Activated CD4-positive, alpha-beta T cell treated with anti-CD3 and anti-CD28 coated beads, Interleukin-2, amount 10 ng/mL, durations not matched to agents 7 days and 5 days (primary cell): ENCODE measurements at regions not wholly inside any gene's neighbourhood (a gene's known extent, or its start where the extent isn't known, plus 50 kb on each side); places are given as distances from the start of the nearest gene placed in this dataset.
A peak's percentile ranks its signal among the peaks of the same experiment; 100 is the strongest.

Source experiments
- CTCF ChIA-PET: fragments of 350-600 bp; sonication (Branson Sonifier 250); formaldehyde crosslinking; loops from one replicate; lab custom pipeline; 2021; ENCODE audit warnings: antibody characterized with exemption; lab: Charles Lee
- POLR2A ChIA-PET: fragments of 350-600 bp; sonication (Branson Sonifier 250); formaldehyde crosslinking; loops from one replicate; lab custom pipeline; 2021; ENCODE audit warnings: antibody characterized with exemption; lab: Charles Lee
- DNase-seq: peaks from one replicate; pipeline ENCODE4 v3.0.0-alpha.2; 2020
- H3K27ac Mint-ChIP-seq: one replicate; pipeline ENCODE4 v1.8.0; 2021; ENCODE audit warnings: mild to moderate bottlenecking, moderate library complexity, mixed read lengths
- H3K27me3 Mint-ChIP-seq: one replicate; pipeline ENCODE4 v1.8.0; 2021; ENCODE audit warnings: mixed read lengths
- H3K36me3 Mint-ChIP-seq: one replicate; pipeline ENCODE4 v1.8.0; 2021; ENCODE audit warnings: low read depth, mixed read lengths
- H3K4me1 Mint-ChIP-seq: one replicate; pipeline ENCODE4 v1.8.0; 2021; ENCODE audit warnings: mixed read lengths
- H3K4me3 Mint-ChIP-seq: one replicate; pipeline ENCODE4 v1.8.0; 2021; ENCODE audit warnings: mild to moderate bottlenecking, moderate library complexity, mixed read lengths
- H3K9me3 Mint-ChIP-seq: one replicate; pipeline ENCODE4 v1.8.0; 2021; ENCODE audit warnings: mixed read lengths

DNA sequence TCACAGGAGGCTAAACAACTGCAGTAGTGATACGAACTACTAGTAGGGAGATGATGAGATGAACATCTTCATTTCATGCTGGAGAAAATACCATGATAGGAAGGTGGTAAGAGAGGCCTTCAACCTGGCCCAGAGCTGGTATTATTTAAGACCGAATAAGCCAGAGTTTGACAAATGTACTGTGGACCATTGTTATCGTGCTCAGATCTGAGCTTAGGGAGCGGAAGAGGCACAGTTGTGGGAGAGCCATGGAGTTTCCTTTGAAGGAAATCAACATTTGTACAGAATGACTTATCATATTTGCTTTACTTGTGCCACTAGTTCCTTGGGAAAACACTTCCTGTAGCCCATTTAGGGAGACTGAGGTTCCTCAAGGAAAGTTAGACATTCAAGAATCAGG lies 260.6 kb upstream of the TNP1 start:
- ChIA-PET CTCF (no interaction called here), POLR2A (no interaction called here)
- Mint-ChIP-seq H3K27ac (no peak overlapping the region), H3K27me3 (peaks cover 17% of the 10 kb centered on the region), H3K36me3 (no peaks in the 10 kb centered on the region), H3K9me3 (no peaks in the 10 kb centered on the region), H3K4me3 (no peak overlapping the region), H3K4me1 (peaks cover 5% of the 10 kb centered on the region)
- no peak for DNase-seq

GRCh38 chr2:217118559-217119284 lies 258.9 kb upstream of the TNP1 start:
- POLR2A ChIA-PET = no interaction called here

GRCh38 chr2:217117523-217117922 lies 257.7 kb upstream of the TNP1 start:
- Mint-ChIP-seq H3K4me1 (peaks cover 5% of the 10 kb centered on the region), H3K27me3 (peaks cover 16% of the 10 kb centered on the region), H3K9me3 (no peaks in the 10 kb centered on the region), H3K36me3 (no peaks in the 10 kb centered on the region), H3K4me3 (no peak overlapping the region), H3K27ac (no peak overlapping the region)
- POLR2A ChIA-PET = no interaction called here
- CTCF ChIA-PET = no interaction called here
- DNase-seq = no peak

More at GRCh38 chr2:217118559-217119284, 258.9 kb upstream of the TNP1 start:
- H3K4me1 Mint-ChIP-seq = peaks cover 5% of the 10 kb centered on the region
- DNase-seq = no peak
- H3K4me3 Mint-ChIP-seq = no peak overlapping the region
- H3K27me3 Mint-ChIP-seq = peaks cover 14% of the 10 kb centered on the region
- H3K36me3 Mint-ChIP-seq = no peaks in the 10 kb centered on the region
- no peak overlapping the region for H3K27ac Mint-ChIP-seq
- CTCF ChIA-PET = no interaction called here
- no peaks in the 10 kb centered on the region for H3K9me3 Mint-ChIP-seq

GRCh38 chr2:217116610-217117009 lies 256.7 kb upstream of the TNP1 start:
- no peak overlapping the region for H3K4me3 Mint-ChIP-seq
- no peaks in the 10 kb centered on the region for H3K36me3 Mint-ChIP-seq
- ChIA-PET CTCF (interaction anchor here (0.6 to 1.5 kb wide), 2 partner anchors 11 to 51 kb away, joined by 3 to 7 read pairs; no protein-coding TSS in a partner anchor), POLR2A (no interaction called here)
- no peak for DNase-seq
- peaks cover 21% of the 10 kb centered on the region for H3K27me3 Mint-ChIP-seq
- peaks cover 5% of the 10 kb centered on the region for H3K4me1 Mint-ChIP-seq
- no peak overlapping the region for H3K27ac Mint-ChIP-seq
- no peaks in the 10 kb centered on the region for H3K9me3 Mint-ChIP-seq

- ChIA-PET POLR2A (no interaction called here), CTCF (no interaction called here)
- Mint-ChIP-seq H3K4me1 (peaks cover 5% of the 10 kb centered on the region), H3K27ac (no peak overlapping the region), H3K4me3 (no peak overlapping the region), H3K27me3 (peaks cover 27% of the 10 kb centered on the region), H3K9me3 (no peaks in the 10 kb centered on the region), H3K36me3 (no peaks in the 10 kb centered on the region)
- DNase-seq = no peak
These were observed 254.3 kb upstream of the TNP1 start for GRCh38 chr2:217114117-217114516.

- Mint-ChIP-seq H3K36me3 (no peaks in the 10 kb centered on the region), H3K9me3 (no peaks in the 10 kb centered on the region), H3K27ac (no peak overlapping the region), H3K4me3 (no peak overlapping the region), H3K4me1 (peaks cover 5% of the 10 kb centered on the region), H3K27me3 (peaks cover 24% of the 10 kb centered on the region)
- DNase-seq = no peak
- POLR2A ChIA-PET = no interaction called here
- CTCF ChIA-PET = no interaction called here
These were observed 253.6 kb upstream of the TNP1 start for GRCh38 chr2:217113491-217113890.

- H3K4me1 Mint-ChIP-seq = peaks cover 10% of the 10 kb centered on the region
- peaks cover 17% of the 10 kb centered on the region for H3K27me3 Mint-ChIP-seq
- CTCF ChIA-PET = no interaction called here
- no peak overlapping the region for H3K4me3 Mint-ChIP-seq
- H3K9me3 Mint-ChIP-seq = no peaks in the 10 kb centered on the region
- POLR2A ChIA-PET = no interaction called here
- no peak overlapping the region for H3K27ac Mint-ChIP-seq
- no peak for DNase-seq
- no peaks in the 10 kb centered on the region for H3K36me3 Mint-ChIP-seq
These were observed 250.7 kb upstream of the TNP1 start for GRCh38 chr2:217110550-217110949.

GRCh38 chr2:217108575-217109027 lies 248.7 kb upstream of the TNP1 start:
- no peaks in the 10 kb centered on the region for H3K9me3 Mint-ChIP-seq
- H3K4me3 Mint-ChIP-seq = no peak overlapping the region
- POLR2A ChIA-PET = no interaction called here
- no peaks in the 10 kb centered on the region for H3K36me3 Mint-ChIP-seq
- peaks cover 20% of the 10 kb centered on the region for H3K4me1 Mint-ChIP-seq
- no peak for DNase-seq
- no peak overlapping the region for H3K27ac Mint-ChIP-seq
- H3K27me3 Mint-ChIP-seq = peaks cover 15% of the 10 kb centered on the region
- CTCF ChIA-PET = no interaction called here

DNA sequence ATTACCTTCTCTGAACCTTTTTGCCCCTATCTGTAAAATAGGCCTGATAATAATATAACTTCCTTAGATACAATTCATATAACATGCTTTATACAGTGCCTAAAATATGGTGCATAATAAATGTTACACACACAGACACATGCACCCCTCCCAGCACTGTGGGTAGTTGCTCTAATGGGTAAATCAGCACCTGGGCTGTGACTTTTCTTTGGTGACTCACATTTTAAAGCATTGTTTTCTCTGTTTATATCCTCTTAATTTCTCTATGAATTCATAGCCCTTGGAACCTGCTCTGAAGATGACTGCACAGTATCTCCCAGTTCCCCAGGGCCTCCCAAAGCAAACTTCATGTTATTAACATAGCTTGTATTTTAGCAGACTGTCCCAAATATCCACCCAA lies 248.2 kb upstream of the TNP1 start:
- Mint-ChIP-seq H3K36me3 (no peaks in the 10 kb centered on the region), H3K9me3 (no peaks in the 10 kb centered on the region), H3K27ac (no peak overlapping the region), H3K4me1 (peaks cover 20% of the 10 kb centered on the region), H3K27me3 (peaks cover 12% of the 10 kb centered on the region), H3K4me3 (no peak overlapping the region)
- ChIA-PET POLR2A (no interaction called here), CTCF (no interaction called here)
- DNase-seq = no peak

GRCh38 chr2:217107480-217107879 lies 247.6 kb upstream of the TNP1 start:
- ChIA-PET POLR2A (no interaction called here), CTCF (interaction anchor here (0.5 to 0.7 kb wide), 2 partner anchors 20 to 148 kb away, joined by 3 to 4 read pairs; no protein-coding TSS in a partner anchor)
- no peak for DNase-seq
- H3K4me3 Mint-ChIP-seq = no peak overlapping the region
- no peaks in the 10 kb centered on the region for H3K9me3 Mint-ChIP-seq
- H3K27ac Mint-ChIP-seq = no peak overlapping the region
- peaks cover 11% of the 10 kb centered on the region for H3K27me3 Mint-ChIP-seq
- H3K36me3 Mint-ChIP-seq = no peaks in the 10 kb centered on the region
- H3K4me1 Mint-ChIP-seq = peaks cover 20% of the 10 kb centered on the region

- ChIA-PET CTCF (no interaction called here), POLR2A (no interaction called here)
- Mint-ChIP-seq H3K4me1 (peaks cover 20% of the 10 kb centered on the region), H3K4me3 (no peak overlapping the region), H3K27ac (no peak overlapping the region), H3K27me3 (peaks cover 10% of the 10 kb centered on the region), H3K9me3 (no peaks in the 10 kb centered on the region), H3K36me3 (no peaks in the 10 kb centered on the region)
- DNase-seq = no peak
These were observed 246.8 kb upstream of the TNP1 start for GRCh38 chr2:217106650-217107014.

DNA sequence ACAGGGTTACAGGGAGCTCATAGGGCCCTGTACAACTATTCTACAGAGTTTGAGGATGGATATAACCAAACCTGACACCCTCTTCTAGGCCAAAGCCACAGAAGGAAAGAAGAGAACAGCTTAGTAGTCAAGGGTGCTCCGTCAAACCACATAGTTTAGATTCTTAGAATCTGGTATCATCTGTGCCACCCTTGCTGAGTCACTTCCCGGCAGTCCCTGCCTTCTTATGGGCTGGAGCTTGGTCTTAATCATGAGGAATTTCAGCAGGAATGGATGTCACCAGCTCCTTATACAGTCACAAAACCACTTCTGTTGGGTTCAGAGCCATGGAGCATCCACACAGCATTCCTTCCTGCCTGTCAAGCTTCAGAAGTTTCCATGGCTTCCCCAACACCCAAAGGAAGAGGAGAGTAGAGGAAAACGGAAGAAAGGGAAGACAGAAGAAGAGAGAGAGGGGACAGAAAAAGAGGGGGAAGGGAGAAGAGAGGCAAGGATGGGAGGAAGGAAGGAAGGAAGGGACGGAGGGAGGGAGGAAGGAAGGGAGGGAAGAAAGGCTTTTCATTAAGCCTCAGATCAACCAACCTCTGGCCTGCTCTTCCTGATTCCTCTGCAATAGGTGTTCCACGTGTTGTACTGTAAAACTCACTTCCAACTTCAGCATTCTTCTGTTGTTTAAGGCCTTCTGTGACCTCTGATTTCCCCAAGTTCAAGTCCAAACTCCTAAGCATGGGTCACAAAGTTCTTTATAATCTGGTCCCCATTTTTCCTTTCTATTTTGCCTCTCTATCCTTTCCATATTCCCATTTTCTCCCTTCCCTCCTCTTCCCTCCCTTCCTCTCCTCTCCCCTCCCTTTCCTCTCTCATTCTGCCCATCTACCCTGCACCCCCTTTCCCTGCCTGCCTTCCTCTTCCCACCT lies 246.1 kb upstream of the TNP1 start:
- H3K27ac Mint-ChIP-seq = peak overlapping the region; percentile 41
- peaks cover 10% of the 10 kb centered on the region for H3K27me3 Mint-ChIP-seq
- no peaks in the 10 kb centered on the region for H3K36me3 Mint-ChIP-seq
- peaks cover 20% of the 10 kb centered on the region for H3K4me1 Mint-ChIP-seq
- POLR2A ChIA-PET = no interaction called here
- H3K4me3 Mint-ChIP-seq = no peak overlapping the region
- H3K9me3 Mint-ChIP-seq = no peaks in the 10 kb centered on the region
- no peak for DNase-seq
- CTCF ChIA-PET = interaction anchor here (0.8 kb wide), 1 partner anchor 10 kb away, joined by 3 read pairs; no protein-coding TSS in a partner anchor
